B cell (primary cell): ENCODE measurements at regions not wholly inside any gene's neighbourhood (a gene's known extent, or its start where the extent isn't known, plus 50 kb on each side); places are given as distances from the start of the nearest gene placed in this dataset.

Experiments
- ATAC-seq: fragments of 200-7000 bp; cut with Tn5 transposase; one replicate; pipeline ENCODE4 v1.10.0; 2021; ENCODE audit warnings: low read depth, mild to moderate bottlenecking, moderate number of reproducible peaks, moderate library complexity
- CTCF ChIA-PET: fragments of 350-600 bp; sonication (Branson Sonifier 250); formaldehyde crosslinking; loops from one replicate; lab custom pipeline; 2021; ENCODE audit warnings: antibody characterized with exemption, inconsistent platforms; lab: Charles Lee
- POLR2A ChIA-PET: fragments of 350-600 bp; sonication (Branson Sonifier 250); formaldehyde crosslinking; loops from one replicate; lab custom pipeline; 2021; ENCODE audit warnings: antibody characterized with exemption; lab: Charles Lee
- DNase-seq: peaks from one replicate; pipeline ENCODE4 v3.0.0; 2013
- H2AFZ ChIP-seq: 2 replicates; pipeline ENCODE4 v1.6.1; 2012; ENCODE audit warnings: mild to moderate bottlenecking, low read depth, low read length; ENCODE audit not compliant: insufficient read depth, poor library complexity, severe bottlenecking
- H3K27ac ChIP-seq, 2 donors: 1 replicate in 1 of 2; 2 replicates in 1 of 2; pipeline ENCODE4 v1.5.1; 2012 to 2013; ENCODE audit warnings: low read length in 2 of 2, mild to moderate bottlenecking in 2 of 2, moderate library complexity in 1 of 2
- H3K27me3 ChIP-seq, 4 experiments: fragments of 200-600 bp in 1 of 4; sonication (generic) in 1 of 4; replicated peaks in 1 of 4; 1 replicate in 2 of 4; 2 replicates in 2 of 4; pipeline versions ENCODE4 v1.6.1 to v1.7.0; 2013 to 2016; ENCODE audit warnings: low read length in 3 of 4, mild to moderate bottlenecking in 2 of 4, mixed read lengths in 1 of 4, moderate library complexity in 1 of 4; ENCODE audit not compliant: insufficient read depth in 4 of 4, control insufficient read depth in 3 of 4; ENCODE audit errors: control extremely low read depth in 1 of 4
- H3K36me3 ChIP-seq, 2 experiments: replicated peaks in 1 of 2; 1 replicate in 1 of 2; 2 replicates in 1 of 2; pipeline versions ENCODE4 v1.6.1 to v1.7.1; 2013; ENCODE audit warnings: low read length in 1 of 2; ENCODE audit not compliant: insufficient read depth in 2 of 2, control insufficient read depth in 1 of 2; ENCODE audit errors: control extremely low read depth in 1 of 2, extremely low read depth in 1 of 2
- H3K4me1 ChIP-seq, 2 donors: fragments of 200-600 bp in 1 of 2; sonication (generic) in 1 of 2; 1 replicate in 1 of 2; 2 replicates in 1 of 2; pipeline versions ENCODE4 v1.5.1 to v1.6.1; 2013 to 2017; ENCODE audit warnings: low read length in 2 of 2; ENCODE audit not compliant: control insufficient read depth in 2 of 2, insufficient read depth in 2 of 2
- H3K4me2 ChIP-seq: replicated peaks from 2 replicates; pipeline ENCODE3; 2012; ENCODE audit warnings: mild to moderate bottlenecking, low read depth, low read length; ENCODE audit not compliant: poor library complexity, severe bottlenecking
- H3K4me3 ChIP-seq, 5 experiments: fragments of 200-600 bp in 1 of 5; sonication (generic) in 1 of 5; 1 replicate in 3 of 5; 2 replicates in 2 of 5; pipeline versions ENCODE4 v1.5.1 to v1.7.0; 2011 to 2016; ENCODE audit warnings: low read length in 4 of 5, mild to moderate bottlenecking in 4 of 5, low read depth in 2 of 5, control low read depth in 1 of 5, moderate library complexity in 1 of 5; ENCODE audit not compliant: insufficient read depth in 1 of 5; ENCODE audit errors: control extremely low read depth in 1 of 5, extremely low read depth in 1 of 5
- H3K79me2 ChIP-seq: fragments of 200-600 bp; sonication (generic); one replicate; pipeline ENCODE4 v1.6.0; 2016; ENCODE audit warnings: low read length; ENCODE audit not compliant: control insufficient read depth, insufficient read depth
- H3K9ac ChIP-seq: fragments of 200-600 bp; sonication (generic); 2 replicates; pipeline ENCODE4 v1.6.1; 2017; ENCODE audit warnings: mild to moderate bottlenecking, low read length, moderate library complexity
- H3K9me3 ChIP-seq, 3 donors: one replicate each; pipeline versions ENCODE4 v1.6.1 to v1.7.1; 2013; ENCODE audit warnings: low read length in 2 of 3; ENCODE audit not compliant: control insufficient read depth in 2 of 3, insufficient read depth in 1 of 3; ENCODE audit errors: control extremely low read depth in 1 of 3
- H4K20me1 ChIP-seq: 2 replicates; pipeline ENCODE4 v1.6.0; 2012; ENCODE audit warnings: mild to moderate bottlenecking, low read length; ENCODE audit not compliant: insufficient read depth, control insufficient read depth, poor library complexity, severe bottlenecking
- H3K27ac Mint-ChIP-seq: one replicate; pipeline ENCODE4 v1.8.0; 2021; ENCODE audit warnings: mixed read lengths
- H3K27me3 Mint-ChIP-seq: one replicate; pipeline ENCODE4 v1.8.0; 2021; ENCODE audit warnings: mixed read lengths
- H3K4me1 Mint-ChIP-seq: one replicate; pipeline ENCODE4 v1.8.0; 2021; ENCODE audit warnings: mixed read lengths
- H3K4me3 Mint-ChIP-seq: one replicate; pipeline ENCODE4 v1.8.0; 2021; ENCODE audit warnings: mixed read lengths
- H3K9me3 Mint-ChIP-seq: one replicate; pipeline ENCODE4 v1.8.0; 2022; ENCODE audit warnings: mixed read lengths; ENCODE audit not compliant: insufficient read depth
- EZH2 ChIP-seq: IDR thresholded peaks from 2 replicates; pipeline ENCODE4 v1.6.1; 2012; ENCODE audit warnings: borderline replicate concordance, low read depth, mild to moderate bottlenecking, moderate library complexity, low read length; ENCODE audit not compliant: insufficient read depth, poor library complexity, severe bottlenecking
- WGBS: methylation state at CpG from one replicate; pipeline ENCODE4 v1.1.5; 2013; ENCODE audit warnings: missing lambda C conversion rate; ENCODE audit not compliant: insufficient coverage; 5-methylcytosine and 5-hydroxymethylcytosine counted together
- intact Hi-C: fragments of 100-400 bp; cut with micrococcal nuclease; formaldehyde crosslinking; loops from one replicate; pipeline ENCODE4 v1.10.0; 2022
- TF ChIP-seq, protein P1 (sequence below): fragments of 200-600 bp; IDR thresholded peaks from one replicate; pipeline ENCODE4 v1.8.0; 2022; ENCODE audit warnings: antibody characterized with exemption, mild to moderate bottlenecking

DNA sequence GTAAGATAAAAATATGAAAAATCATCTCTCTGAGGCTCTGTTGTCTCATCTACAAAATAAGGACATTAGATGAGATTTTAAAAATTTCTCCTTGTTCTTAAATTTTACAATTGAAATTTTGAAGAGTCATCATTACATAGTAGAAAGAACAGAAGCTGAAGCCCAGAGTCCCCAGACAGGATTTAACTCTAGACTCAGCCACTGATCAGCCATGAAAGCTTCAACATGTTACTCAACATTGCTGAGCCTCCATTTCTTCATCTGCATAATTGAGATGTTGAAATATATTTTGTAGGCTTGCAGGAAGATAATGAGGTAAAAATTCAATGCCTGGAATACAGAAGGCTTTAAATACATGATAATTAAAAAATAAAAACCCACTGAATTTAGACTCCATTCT lies 633.3 kb downstream of the LMO4 start:
- POLR2A ChIA-PET: no interaction called here
- H3K79me2 ChIP-seq: no peaks in the 10 kb centered on the region
- Mint-ChIP-seq H3K27ac (no peak overlapping the region), H3K9me3 (no peaks in the 10 kb centered on the region), H3K4me3 (no peak overlapping the region), H3K4me1 (no peaks in the 10 kb centered on the region), H3K27me3 (no peaks in the 10 kb centered on the region)
- intact Hi-C loops: no loop called here
- H3K9ac ChIP-seq: no peak overlapping the region
- ATAC-seq (no peak), DNase-seq (no peak)
- no peaks in the 10 kb centered on the region for H3K4me1 ChIP-seq
- no peaks in the 10 kb centered on the region for H3K27me3 ChIP-seq
- H3K27ac ChIP-seq: no peak overlapping the region
- TF ChIP-seq, protein P1, sequence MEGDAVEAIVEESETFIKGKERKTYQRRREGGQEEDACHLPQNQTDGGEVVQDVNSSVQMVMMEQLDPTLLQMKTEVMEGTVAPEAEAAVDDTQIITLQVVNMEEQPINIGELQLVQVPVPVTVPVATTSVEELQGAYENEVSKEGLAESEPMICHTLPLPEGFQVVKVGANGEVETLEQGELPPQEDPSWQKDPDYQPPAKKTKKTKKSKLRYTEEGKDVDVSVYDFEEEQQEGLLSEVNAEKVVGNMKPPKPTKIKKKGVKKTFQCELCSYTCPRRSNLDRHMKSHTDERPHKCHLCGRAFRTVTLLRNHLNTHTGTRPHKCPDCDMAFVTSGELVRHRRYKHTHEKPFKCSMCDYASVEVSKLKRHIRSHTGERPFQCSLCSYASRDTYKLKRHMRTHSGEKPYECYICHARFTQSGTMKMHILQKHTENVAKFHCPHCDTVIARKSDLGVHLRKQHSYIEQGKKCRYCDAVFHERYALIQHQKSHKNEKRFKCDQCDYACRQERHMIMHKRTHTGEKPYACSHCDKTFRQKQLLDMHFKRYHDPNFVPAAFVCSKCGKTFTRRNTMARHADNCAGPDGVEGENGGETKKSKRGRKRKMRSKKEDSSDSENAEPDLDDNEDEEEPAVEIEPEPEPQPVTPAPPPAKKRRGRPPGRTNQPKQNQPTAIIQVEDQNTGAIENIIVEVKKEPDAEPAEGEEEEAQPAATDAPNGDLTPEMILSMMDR: no peak
- TF ChIP-seq EZH2: no peak
- no peaks in the 10 kb centered on the region for H4K20me1 ChIP-seq
- CTCF ChIA-PET: no interaction called here
- H2AFZ ChIP-seq: no peak overlapping the region
- H3K36me3 ChIP-seq: no peaks in the 10 kb centered on the region
- no peak overlapping the region for H3K4me2 ChIP-seq
- no peaks in the 10 kb centered on the region for H3K9me3 ChIP-seq
- no peak overlapping the region for H3K4me3 ChIP-seq

- Mint-ChIP-seq H3K4me3 (no peak overlapping the region), H3K4me1 (no peaks in the 10 kb centered on the region), H3K27ac (no peak overlapping the region), H3K27me3 (no peaks in the 10 kb centered on the region), H3K9me3 (no peaks in the 10 kb centered on the region)
- ATAC-seq: no peak
- Histone ChIP-seq H2AFZ (no peak overlapping the region), H3K36me3 (no peaks in the 10 kb centered on the region), H3K27me3 (no peaks in the 10 kb centered on the region), H4K20me1 (no peaks in the 10 kb centered on the region), H3K27ac (no peak overlapping the region), H3K79me2 (no peaks in the 10 kb centered on the region), H3K4me1 (no peaks in the 10 kb centered on the region), H3K9me3 (no peaks in the 10 kb centered on the region), H3K9ac (no peak overlapping the region), H3K4me3 (no peak overlapping the region), H3K4me2 (no peak overlapping the region)
- 50% methylated on average over 1 of the region's 2 CpGs for WGBS
- ChIA-PET CTCF (interaction anchor here (0.8 to 1.7 kb wide), 2 partner anchors 9 to 10 kb away, joined by 3 to 6 read pairs; no protein-coding TSS in a partner anchor), POLR2A (no interaction called here)
- no peak for DNase-seq
- TF ChIP-seq, protein P1: no peak
- no peak for TF ChIP-seq EZH2
- intact Hi-C loops: no loop called here
These were observed 634.9 kb downstream of the LMO4 start for GRCh38 chr1:87963556-87963955.
